DND-41 (cell line): ENCODE measurements at regions not wholly inside any gene's neighbourhood (a gene's known extent, or its start where the extent isn't known, plus 50 kb on each side); places are given as distances from the start of the nearest gene placed in this dataset.

Experiments used
- CTCF ChIP-seq: IDR thresholded peaks from 2 replicates; pipeline ENCODE4 v1.5.1; 2012; ENCODE audit warnings: borderline replicate concordance, low read length, moderate library complexity, mild to moderate bottlenecking; ENCODE audit not compliant: poor library complexity, severe bottlenecking; ENCODE audit errors: extremely low read depth
- EZH2 ChIP-seq: IDR thresholded peaks from 3 replicates; pipeline ENCODE4 v1.6.1; 2012; ENCODE audit warnings: borderline replicate concordance, low read depth, mild to moderate bottlenecking, moderate library complexity, low read length, inconsistent platforms; ENCODE audit not compliant: severe bottlenecking

DNA sequence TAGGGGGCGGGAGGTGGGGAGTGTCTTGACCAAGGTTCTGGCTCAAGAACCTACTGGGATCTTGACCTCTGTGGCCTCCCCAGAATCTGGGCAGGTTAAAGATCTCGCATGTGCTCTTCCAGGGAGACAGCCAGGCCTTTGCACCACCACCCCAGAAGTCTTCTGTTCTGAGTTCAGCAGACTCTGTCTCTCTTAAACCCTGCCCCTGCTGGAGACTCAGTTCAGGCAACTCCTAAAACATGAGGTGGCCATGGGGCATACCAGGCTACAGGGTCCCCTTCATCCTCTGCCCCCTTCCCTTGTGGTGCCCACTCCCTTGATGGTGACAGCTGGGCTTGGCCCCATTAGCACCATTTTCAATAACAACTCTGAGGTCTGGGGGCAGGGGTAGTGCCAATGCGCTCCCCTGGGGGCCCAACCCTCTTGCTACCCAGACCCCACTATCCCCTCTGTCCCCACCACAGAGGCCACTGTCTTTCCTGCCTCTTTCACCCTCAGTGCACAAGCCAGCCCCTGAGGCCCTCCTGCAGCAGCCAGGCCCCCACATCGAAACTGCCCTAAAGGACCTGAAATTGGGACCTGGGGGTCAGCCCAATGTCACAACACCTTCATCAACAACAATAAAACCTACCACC is 132.7 kb upstream of the RUNX3 start:
- TF ChIP-seq CTCF (no peak), EZH2 (no peak)
